HepG2 (cell line): ENCODE measurements at regions not wholly inside any gene's neighbourhood (a gene's known extent, or its start where the extent isn't known, plus 50 kb on each side); places are given as distances from the start of the nearest gene placed in this dataset.

Source experiments
- ATAD3A ChIP-seq: sonication (generic); formaldehyde crosslinking; IDR thresholded peaks from 2 replicates; pipeline ENCODE4 v1.4.0; 2020; ENCODE audit warnings: missing genetic modification reagents
- BORCS8-MEF2B ChIP-seq: sonication (generic); formaldehyde crosslinking; IDR thresholded peaks from 2 replicates; pipeline ENCODE4 v1.8.0; 2022; ENCODE audit warnings: mild to moderate bottlenecking, missing genetic modification reagents
- CSRNP2 ChIP-seq: sonication (generic); formaldehyde crosslinking; conservative IDR thresholded peaks from 2 replicates; pipeline ENCODE4 v1.8.0; 2022; ENCODE audit warnings: low read depth, missing genetic modification reagents
- ELF3 ChIP-seq: IDR thresholded peaks from 2 replicates; pipeline ENCODE4 v1.6.1; 2016; ENCODE audit warnings: missing genetic modification reagents, missing compliant biosample characterization
- FOXA3 ChIP-seq: IDR thresholded peaks from 2 replicates; pipeline ENCODE4 v1.6.1; 2016; ENCODE audit warnings: missing genetic modification reagents, missing compliant biosample characterization
- HES4 ChIP-seq: sonication (generic); formaldehyde crosslinking; IDR thresholded peaks from 2 replicates; pipeline ENCODE4 v1.9.0; 2021; ENCODE audit warnings: mild to moderate bottlenecking, missing genetic modification reagents, borderline replicate concordance
- HOXA3 ChIP-seq: sonication (generic); formaldehyde crosslinking; IDR thresholded peaks from 2 replicates; pipeline ENCODE4 v1.5.0; 2020; ENCODE audit warnings: missing genetic modification reagents
- IKZF1 ChIP-seq: fragments of 450-650 bp; IDR thresholded peaks from 2 replicates; pipeline ENCODE4 v1.7.1; 2016
- IRX3 ChIP-seq: sonication (generic); formaldehyde crosslinking; IDR thresholded peaks from 2 replicates; pipeline ENCODE4 v1.8.1; 2023; ENCODE audit warnings: mild to moderate bottlenecking, low read depth, missing genetic modification reagents, borderline replicate concordance
- MED13 ChIP-seq: sonication (generic); formaldehyde crosslinking; IDR thresholded peaks from 2 replicates; pipeline ENCODE4 v1.5.0; 2020; ENCODE audit warnings: missing genetic modification reagents
- MYPOP ChIP-seq: sonication (generic); formaldehyde crosslinking; IDR thresholded peaks from 2 replicates; pipeline ENCODE4 v1.8.1; 2023; ENCODE audit warnings: mild to moderate bottlenecking, moderate library complexity, missing genetic modification reagents
- RELA ChIP-seq: sonication (generic); formaldehyde crosslinking; IDR thresholded peaks from 2 replicates; pipeline ENCODE4 v1.4.0; 2020; ENCODE audit warnings: missing genetic modification reagents
- SALL1 ChIP-seq: sonication (generic); formaldehyde crosslinking; IDR thresholded peaks from 2 replicates; pipeline ENCODE4 v1.8.0; 2022; ENCODE audit warnings: mild to moderate bottlenecking, missing genetic modification reagents
- SNAPC2 ChIP-seq: sonication (generic); formaldehyde crosslinking; IDR thresholded peaks from 2 replicates; pipeline ENCODE4 v1.8.1; 2022; ENCODE audit warnings: mild to moderate bottlenecking, missing genetic modification reagents
- SOX13 ChIP-seq, 3 experiments: fragments of 450-650 bp in 1 of 3; sonication (generic) in 1 of 3; formaldehyde crosslinking in 1 of 3; IDR thresholded peaks in 2 of 3; conservative IDR thresholded peaks in 1 of 3; 2 replicates each; pipeline versions ENCODE4 v1.5.0 to v1.6.1; 2016 to 2020; ENCODE audit warnings: antibody characterized with exemption in 1 of 3, mild to moderate bottlenecking in 1 of 3, missing compliant biosample characterization in 1 of 3, missing genetic modification reagents in 1 of 3, moderate library complexity in 1 of 3
- SYNCRIP ChIP-seq: fragments of 200-400 bp; formaldehyde crosslinking; IDR thresholded peaks from 2 replicates; pipeline ENCODE4 v1.6.1; 2018; ENCODE audit warnings: mild to moderate bottlenecking, low read depth, low read length; ENCODE audit not compliant: insufficient read depth
- TBP ChIP-seq: sonication (generic); formaldehyde crosslinking; IDR thresholded peaks from 2 replicates; pipeline ENCODE4 v1.5.0; 2020; ENCODE audit warnings: missing genetic modification reagents
- TFAP4 ChIP-seq: sonication (generic); IDR thresholded peaks from 2 replicates; pipeline ENCODE4 v1.6.1; 2016; ENCODE audit warnings: low read depth, borderline replicate concordance
- ZBTB26 ChIP-seq: IDR thresholded peaks from 2 replicates; pipeline ENCODE4 v1.6.1; 2016; ENCODE audit warnings: missing compliant biosample characterization, missing genetic modification reagents, borderline replicate concordance
- ZBTB39 ChIP-seq: sonication (generic); formaldehyde crosslinking; IDR thresholded peaks from 2 replicates; pipeline ENCODE4 v1.5.0; 2020; ENCODE audit warnings: missing genetic modification reagents
- ZNF138 ChIP-seq: sonication (generic); formaldehyde crosslinking; IDR thresholded peaks from 2 replicates; pipeline ENCODE4 v1.5.0; 2020; ENCODE audit warnings: mild to moderate bottlenecking, low read depth, missing genetic modification reagents
- ZNF44 ChIP-seq: sonication (generic); formaldehyde crosslinking; IDR thresholded peaks from 2 replicates; pipeline ENCODE4 v1.5.1; 2020; ENCODE audit warnings: mild to moderate bottlenecking, missing genetic modification reagents
- ZNF780A ChIP-seq: sonication (generic); formaldehyde crosslinking; IDR thresholded peaks from 2 replicates; pipeline ENCODE4 v1.8.0; 2022; ENCODE audit warnings: mild to moderate bottlenecking, missing genetic modification reagents, moderate library complexity

GRCh38 chr4:123856689-123857545, 460.3 kb downstream of the SPRY1 start (continued):
- TF ChIP-seq ATAD3A (CRISPR knock-in tag): no peak
- TF ChIP-seq RELA (CRISPR knock-in tag): no peak
- TF ChIP-seq SYNCRIP: no peak
- no peak for TF ChIP-seq ZBTB39 (CRISPR knock-in tag)
- 0 out of 2 replicates have a peak, but pooled peaks have one; percentile 29 for TF ChIP-seq ZNF44 (CRISPR knock-in tag)
- no peak for TF ChIP-seq MYPOP (CRISPR knock-in tag)
- no peak for TF ChIP-seq TBP (CRISPR knock-in tag)
- peak; percentile 96 for TF ChIP-seq ELF3
- peak; percentile 81 for TF ChIP-seq SOX13 (IDR thresholded peaks at IDR 0.05)
- peak in 1 of 2 experiments; percentile 89; a peak in 2 of 4 replicates for TF ChIP-seq SOX13 (CRISPR knock-in tag; conservative IDR thresholded peaks at IDR 0.05 in 1 of 2, IDR thresholded peaks at IDR 0.05 in 1 of 2)
- no peak for TF ChIP-seq IKZF1
- no peak for TF ChIP-seq ZNF780A (CRISPR knock-in tag)
- TF ChIP-seq ZBTB26 (CRISPR knock-in tag): no peak
- TF ChIP-seq CSRNP2 (CRISPR knock-in tag): no peak
- peak; percentile 81 for TF ChIP-seq HOXA3 (CRISPR knock-in tag)
- TF ChIP-seq SNAPC2 (CRISPR knock-in tag): no peak
- no peak for TF ChIP-seq HES4
- no peak for TF ChIP-seq BORCS8-MEF2B
- TF ChIP-seq MED13 (CRISPR knock-in tag): peak; percentile 83; the same call in 1 of the 2 replicates
- peak; percentile 82; the same call in 1 of the 2 replicates for TF ChIP-seq TFAP4
- TF ChIP-seq SALL1 (CRISPR knock-in tag): peak; percentile 88
- TF ChIP-seq FOXA3 (CRISPR knock-in tag): peak; percentile 76
- no peak for TF ChIP-seq ZNF138 (CRISPR knock-in tag)
- TF ChIP-seq IRX3 (CRISPR knock-in tag): no peak
